Psoas muscle (tissue), 7 donors: ENCODE measurements at regions not wholly inside any gene's neighbourhood (a gene's known extent, or its start where the extent isn't known, plus 50 kb on each side); places are given as distances from the start of the nearest gene placed in this dataset.
"Not testable (repeated sequence)": the region's sequence is repeated elsewhere in the genome, so short reads cannot be mapped to it uniquely, and the experiment has no call there.

Experiments
- ATAC-seq, 4 donors: fragments of 200-7000 bp; cut with Tn5 transposase; one replicate each; pipeline ENCODE4 v1.9.1; 2020; ENCODE audit warnings: moderate library complexity in 3 of 4, mild to moderate bottlenecking in 2 of 4
- DNase-seq, 2 donors: peaks; one replicate each; pipeline ENCODE4 v3.0.0-alpha.2; 2020
- H3K27ac ChIP-seq: fragments of 200-600 bp; one replicate; pipeline ENCODE4 v1.8.0; 2022
- H3K27me3 ChIP-seq, 3 donors: fragments of 200-600 bp in 1 of 3; one replicate each; pipeline versions ENCODE4 v1.6.1 to v1.8.0; 2013 to 2022; ENCODE audit warnings: low read length in 2 of 3, mild to moderate bottlenecking in 2 of 3, moderate library complexity in 1 of 3; ENCODE audit not compliant: insufficient read depth in 3 of 3
- H3K36me3 ChIP-seq, 2 donors: fragments of 200-600 bp in 1 of 2; one replicate each; pipeline versions ENCODE4 v1.6.1 to v1.8.0; 2013 to 2022; ENCODE audit warnings: low read depth in 1 of 2, mild to moderate bottlenecking in 1 of 2, moderate library complexity in 1 of 2; ENCODE audit not compliant: insufficient read depth in 1 of 2
- H3K4me1 ChIP-seq: fragments of 200-600 bp; one replicate; pipeline ENCODE4 v1.8.0; 2022
- H3K4me3 ChIP-seq: fragments of 200-600 bp; one replicate; pipeline ENCODE4 v1.8.0; 2022; ENCODE audit warnings: mild to moderate bottlenecking
- H3K9me3 ChIP-seq: fragments of 200-600 bp; one replicate; pipeline ENCODE4 v1.8.0; 2022
- WGBS, 3 donors: extraction: QIAGEN DNeasy Blood & Tissue Kit; methylation state at CpG; one replicate each; pipeline versions ENCODE4 v1.1.6 to v1.1.7; 2013; 5-methylcytosine and 5-hydroxymethylcytosine counted together
- intact Hi-C, 2 donors: fragments of 100-400 bp; cut with DNase I; formaldehyde crosslinking; loops; one replicate each; pipeline versions ENCODE4 v1.11.0 to v1.14.2; 2022
- TF ChIP-seq, protein P1 (sequence below): fragments of 200-600 bp; IDR thresholded peaks from one replicate; pipeline ENCODE4 v1.8.0; 2022; ENCODE audit warnings: antibody characterized with exemption
- donor health status: healthy with polysubstance abuse.
- donor health status: DM: no; HTN: no; CAD: no; lungs with moderate emphysema.
- donor health status: Bipolar disorder and iron deficiency.
- donor health status: healthy.
- donor health status: DM: yes; HTN: yes; CAD: no.
- donor health status: DM: no; HTN: no; CAD: no.
- donor health status: DM: yes; HTN: yes; CAD: no.

DNA sequence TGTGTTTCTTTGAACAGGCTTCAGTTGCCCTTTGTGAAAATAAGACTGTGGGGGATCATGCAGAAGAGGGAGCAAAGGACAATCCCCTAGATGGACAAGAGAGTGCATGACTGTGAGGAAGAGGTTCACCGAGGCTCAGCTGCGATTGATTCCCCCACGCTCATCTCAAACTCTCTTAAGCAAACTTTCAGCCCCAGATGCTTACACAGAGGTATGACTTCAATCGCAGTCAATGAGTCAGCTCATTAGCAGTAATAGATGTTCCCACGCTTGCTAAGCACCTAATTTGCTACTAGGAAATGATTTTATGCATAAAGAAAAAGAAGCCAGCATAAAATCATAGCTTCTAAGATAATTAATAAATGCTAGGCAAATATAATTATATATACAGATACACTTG is 2256.1 kb upstream of the AGA start:
- Histone ChIP-seq H3K27ac (no peak overlapping the region), H3K36me3 (no peaks in the 10 kb centered on the region), H3K4me1 (no peaks in the 10 kb centered on the region), H3K4me3 (no peak overlapping the region), H3K27me3 (no peaks in the 10 kb centered on the region), H3K9me3 (no peaks in the 10 kb centered on the region)
- 78 to 81% (median 79%) methylated on average over 5 of the region's 5 CpGs for WGBS, 3 donors
- TF ChIP-seq, protein P1, sequence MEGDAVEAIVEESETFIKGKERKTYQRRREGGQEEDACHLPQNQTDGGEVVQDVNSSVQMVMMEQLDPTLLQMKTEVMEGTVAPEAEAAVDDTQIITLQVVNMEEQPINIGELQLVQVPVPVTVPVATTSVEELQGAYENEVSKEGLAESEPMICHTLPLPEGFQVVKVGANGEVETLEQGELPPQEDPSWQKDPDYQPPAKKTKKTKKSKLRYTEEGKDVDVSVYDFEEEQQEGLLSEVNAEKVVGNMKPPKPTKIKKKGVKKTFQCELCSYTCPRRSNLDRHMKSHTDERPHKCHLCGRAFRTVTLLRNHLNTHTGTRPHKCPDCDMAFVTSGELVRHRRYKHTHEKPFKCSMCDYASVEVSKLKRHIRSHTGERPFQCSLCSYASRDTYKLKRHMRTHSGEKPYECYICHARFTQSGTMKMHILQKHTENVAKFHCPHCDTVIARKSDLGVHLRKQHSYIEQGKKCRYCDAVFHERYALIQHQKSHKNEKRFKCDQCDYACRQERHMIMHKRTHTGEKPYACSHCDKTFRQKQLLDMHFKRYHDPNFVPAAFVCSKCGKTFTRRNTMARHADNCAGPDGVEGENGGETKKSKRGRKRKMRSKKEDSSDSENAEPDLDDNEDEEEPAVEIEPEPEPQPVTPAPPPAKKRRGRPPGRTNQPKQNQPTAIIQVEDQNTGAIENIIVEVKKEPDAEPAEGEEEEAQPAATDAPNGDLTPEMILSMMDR, result no peak
- DNase-seq, result no peak
- intact Hi-C loops, result no loop called here
- ATAC-seq, result no peak

DNA sequence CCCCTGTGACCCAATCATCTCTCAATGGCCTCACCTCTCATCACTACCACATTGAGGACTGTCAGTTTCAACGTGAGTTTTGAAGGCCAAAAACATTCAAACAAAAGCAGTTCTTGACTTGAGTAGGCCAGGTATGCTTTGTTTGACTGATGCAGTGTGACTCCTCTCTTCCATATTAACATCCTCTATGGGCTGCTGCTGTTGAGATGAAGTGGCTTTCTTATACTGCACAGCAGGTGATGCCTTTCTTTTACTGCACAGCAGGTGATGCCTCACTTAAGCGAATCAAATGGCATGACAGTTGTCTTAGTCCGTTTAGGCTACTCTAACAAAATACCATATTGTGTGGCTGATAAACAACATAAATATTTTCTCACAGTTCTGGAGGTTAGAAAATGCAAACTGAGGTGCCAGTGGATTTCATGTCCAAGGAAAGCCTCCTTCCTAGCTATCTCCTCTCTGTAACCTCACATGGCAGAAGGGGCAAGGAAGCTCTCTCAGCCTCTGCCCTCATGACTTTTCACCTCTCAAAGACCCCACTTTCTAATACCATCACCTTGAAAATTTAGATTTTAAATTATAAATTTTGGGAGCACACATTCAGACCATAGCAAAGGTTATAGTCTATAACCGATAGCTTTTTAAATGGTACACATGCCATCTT is 2267.9 kb upstream of the AGA start:
- DNase-seq (no peak), ATAC-seq (no peak)
- no peaks in the 10 kb centered on the region for H3K9me3 ChIP-seq
- no peak overlapping the region for H3K4me3 ChIP-seq
- H3K27me3 ChIP-seq, result no peaks in the 10 kb centered on the region
- TF ChIP-seq, protein P1, result no peak
- intact Hi-C loops, result loop anchor here in 1 of 2 donors (5.0 kb wide), 1 partner anchor 753 kb away; no protein-coding TSS in a partner anchor
- no peak overlapping the region for H3K27ac ChIP-seq
- WGBS, 3 donors, result 41 to 47% (median 44%) methylated on average over 4 of the region's 4 CpGs
- no peaks in the 10 kb centered on the region for H3K36me3 ChIP-seq
- H3K4me1 ChIP-seq, result no peaks in the 10 kb centered on the region

DNA sequence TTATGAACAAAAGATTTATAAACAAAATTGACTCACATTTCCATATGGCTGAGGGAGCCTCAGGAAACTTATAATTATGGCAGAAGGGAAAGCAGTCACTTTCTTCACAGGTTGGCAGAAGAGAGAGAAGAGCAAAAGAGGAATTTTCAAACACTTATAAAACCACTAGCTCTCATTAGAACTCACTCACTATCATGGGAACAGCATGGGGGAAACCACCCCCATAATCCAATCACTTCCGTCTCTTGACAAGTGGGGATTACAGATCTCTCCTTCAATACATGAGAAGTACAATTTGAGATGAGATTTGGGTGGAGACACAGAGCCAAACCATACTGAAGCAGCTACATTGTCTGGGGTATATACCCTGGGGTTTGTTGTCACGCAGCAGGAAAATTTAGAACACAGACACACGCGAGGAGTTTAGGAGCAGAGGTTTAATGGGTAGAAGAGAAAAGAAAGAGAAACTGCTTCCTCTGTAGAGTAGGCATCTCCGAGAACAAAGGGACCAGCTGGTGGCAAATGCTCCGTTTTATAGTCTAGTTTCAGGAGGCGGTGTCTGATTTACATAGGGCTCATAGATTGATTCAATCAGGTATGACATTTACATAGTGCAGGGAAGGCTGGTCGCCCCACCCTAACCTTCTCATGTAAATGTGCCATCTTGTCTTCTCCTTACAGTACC is 2277.7 kb upstream of the AGA start:
- Histone ChIP-seq H3K36me3 (no peaks in the 10 kb centered on the region), H3K4me1 (no peaks in the 10 kb centered on the region), H3K4me3 (no peak overlapping the region), H3K27me3 (no peaks in the 10 kb centered on the region), H3K27ac (no peak overlapping the region), H3K9me3 (no peaks in the 10 kb centered on the region)
- TF ChIP-seq, protein P1, result no peak
- no peak for ATAC-seq
- intact Hi-C loops, result no loop called here
- 85 to 89% (median 88%) methylated on average over 8 of the region's 8 CpGs for WGBS, 3 donors
- no peak for DNase-seq

DNA sequence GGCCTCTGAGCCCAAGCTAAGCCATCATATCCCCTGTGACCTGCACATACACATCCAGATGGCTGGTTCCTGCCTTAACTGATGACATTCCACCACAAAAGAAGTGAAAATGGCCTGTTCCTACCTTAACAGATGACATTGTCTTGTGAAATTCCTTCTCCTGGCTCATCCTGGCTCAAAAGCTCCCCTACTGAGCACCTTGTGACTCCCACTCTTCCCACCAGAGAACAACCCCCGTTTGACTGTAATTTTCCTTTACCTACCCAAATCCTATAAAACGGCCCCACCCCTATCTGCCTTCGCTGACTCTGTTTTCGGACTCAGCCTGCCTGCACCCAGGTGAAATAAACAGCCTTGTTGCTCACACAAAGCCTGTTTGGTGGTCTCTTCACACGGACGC is 2284.3 kb upstream of the AGA start:
- intact Hi-C loops, result not testable (repeated sequence)

DNA sequence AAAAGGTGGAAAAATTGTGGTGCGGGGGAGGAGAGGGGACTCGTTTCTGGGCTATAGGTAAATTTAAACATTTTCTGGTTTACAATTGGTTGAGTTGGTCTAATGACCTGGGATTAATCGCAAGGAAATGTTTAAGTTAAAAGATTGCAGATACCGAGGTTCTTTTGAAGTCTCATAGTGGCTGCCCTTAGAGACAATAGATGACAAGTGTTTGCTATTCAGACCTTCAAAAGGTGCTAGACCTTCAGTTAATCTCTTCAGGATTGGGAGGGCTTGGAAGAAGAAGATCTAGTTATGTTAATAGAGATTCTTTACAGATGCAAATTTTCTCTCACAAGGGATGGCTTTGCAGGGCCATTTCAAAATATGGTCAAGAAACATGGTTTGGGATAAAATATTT is 2286.1 kb upstream of the AGA start:
- Histone ChIP-seq H3K9me3 (no peaks in the 10 kb centered on the region), H3K27ac (no peak overlapping the region), H3K36me3 (no peaks in the 10 kb centered on the region), H3K4me1 (no peaks in the 10 kb centered on the region), H3K4me3 (no peak overlapping the region), H3K27me3 (no peaks in the 10 kb centered on the region)
- WGBS, 3 donors, result 80 to 90% (median 87%) methylated on average over 4 of the region's 4 CpGs
- ATAC-seq, result no peak
- intact Hi-C loops, result no loop called here
- DNase-seq, result no peak
- TF ChIP-seq, protein P1, result no peak

More for the DNA sequence above, 2284.3 kb upstream of the AGA start:
- not testable (repeated sequence) for DNase-seq, H3K27me3 ChIP-seq, H3K4me3 ChIP-seq, H3K4me1 ChIP-seq, H3K36me3 ChIP-seq, H3K9me3 ChIP-seq, ATAC-seq, H3K27ac ChIP-seq
- 76 to 84% (median 81%) methylated on average over 6 of the region's 6 CpGs for WGBS, 3 donors

DNA sequence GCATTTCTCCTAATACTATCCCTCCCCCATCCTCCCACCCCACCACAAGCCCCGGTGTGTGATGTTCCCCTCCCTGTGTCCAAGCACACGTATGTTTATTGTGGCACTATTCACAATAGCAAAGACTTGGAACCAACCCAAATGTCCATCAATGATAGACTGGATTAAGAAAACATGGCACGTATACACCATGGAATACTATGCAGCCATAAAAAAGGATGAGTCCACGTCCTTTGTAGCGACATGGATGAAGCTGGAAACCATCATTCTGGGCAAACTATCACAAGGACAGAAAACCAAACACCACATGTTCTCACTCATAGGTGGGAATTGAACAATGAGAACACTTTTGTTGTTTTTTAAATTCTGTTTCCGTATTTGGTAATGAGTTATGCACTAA is 2294.6 kb upstream of the AGA start:
- DNase-seq, H3K4me3 ChIP-seq, H3K9me3 ChIP-seq, intact Hi-C loops, ATAC-seq, H3K4me1 ChIP-seq, H3K27ac ChIP-seq, H3K36me3 ChIP-seq, H3K27me3 ChIP-seq: not testable (repeated sequence)
- WGBS, 3 donors, result 89 to 94% (median 93%) methylated on average over 6 of the region's 6 CpGs
